Gastroesophageal sphincter (tissue), 4 donors: ENCODE measurements at regions not wholly inside any gene's neighbourhood (a gene's known extent, or its start where the extent isn't known, plus 50 kb on each side); places are given as distances from the start of the nearest gene placed in this dataset.

Experiments
- ATAC-seq: fragments of 150-250 bp; one replicate; pipeline ENCODE4 v1.9.1; 2016; ENCODE audit warnings: mild to moderate bottlenecking, moderate library complexity
- H3K27ac ChIP-seq, 4 donors: fragments of 200-600 bp; sonication (generic) in 3 of 4; 1 replicate in 3 of 4; 2 replicates in 1 of 4; pipeline ENCODE4 v1.5.1; 2016 to 2019
- H3K27me3 ChIP-seq: fragments of 200-600 bp; sonication (generic); one replicate; pipeline ENCODE4 v1.5.1; 2019
- H3K36me3 ChIP-seq, 2 donors: fragments of 200-600 bp; sonication (generic); one replicate each; pipeline ENCODE4 v1.5.1; 2019; ENCODE audit warnings: control low read depth in 1 of 2
- H3K4me1 ChIP-seq, 3 donors: fragments of 200-600 bp; sonication (generic); 1 replicate in 2 of 3; 2 replicates in 1 of 3; pipeline ENCODE4 v1.5.1; 2016 to 2019; ENCODE audit warnings: control low read depth in 2 of 3
- H3K4me3 ChIP-seq, 2 donors: fragments of 200-600 bp; sonication (generic); one replicate each; pipeline ENCODE4 v1.5.1; 2019; ENCODE audit warnings: mild to moderate bottlenecking in 1 of 2, moderate library complexity in 1 of 2
- H3K9me3 ChIP-seq, 3 donors: fragments of 200-600 bp; sonication (generic); one replicate each; pipeline ENCODE4 v1.5.1; 2017 to 2019; ENCODE audit warnings: control low read depth in 2 of 3
- EP300 ChIP-seq: sonication (generic); formaldehyde crosslinking; IDR thresholded peaks from one replicate; pipeline ENCODE4 v1.6.1; 2017; ENCODE audit warnings: antibody characterized with exemption, mild to moderate bottlenecking
- POLR2A ChIP-seq, 2 donors: fragments of 450-650 bp; IDR thresholded peaks; one replicate each; pipeline ENCODE4 v1.6.1; 2017; ENCODE audit warnings: antibody characterized with exemption in 2 of 2, mild to moderate bottlenecking in 2 of 2, moderate library complexity in 1 of 2
- POLR2AphosphoS5 ChIP-seq: sonication (generic); formaldehyde crosslinking; IDR thresholded peaks from one replicate; pipeline ENCODE4 v1.6.1; 2017; ENCODE audit warnings: antibody characterized with exemption
- WGBS, 2 donors: methylation state at CpG; one replicate each; pipeline ENCODE4 v1.1.5; 2018; ENCODE audit warnings: low coverage in 1 of 2; 5-methylcytosine and 5-hydroxymethylcytosine counted together
- TF ChIP-seq, protein P1 (sequence below), 4 experiments: fragments of 200-600 bp in 2 of 4; fragments of 450-650 bp in 2 of 4; sonication (generic) in 1 of 4; IDR thresholded peaks; one replicate each; pipeline ENCODE4 v1.5.1; 2017 to 2019; ENCODE audit warnings: antibody characterized with exemption in 4 of 4, mild to moderate bottlenecking in 2 of 4, moderate library complexity in 2 of 4

GRCh38 chr6:68238097-68238601, 396.9 kb upstream of the ADGRB3 start:
- Histone ChIP-seq H3K27ac (no peak overlapping the region), H3K4me3 (no peak overlapping the region), H3K36me3 (no peaks in the 10 kb centered on the region), H3K9me3 (no peaks in the 10 kb centered on the region), H3K4me1 (no peaks in the 10 kb centered on the region), H3K27me3 (no peaks in the 10 kb centered on the region)
- WGBS, 2 donors, result 36 to 60% methylated on average over 1 of the region's 1 CpG
- no peak for ATAC-seq
- no peak for TF ChIP-seq EP300
- TF ChIP-seq POLR2AphosphoS5, result no peak
- TF ChIP-seq POLR2A (IDR thresholded peaks at IDR 0.05), result no peak
- TF ChIP-seq, protein P1, sequence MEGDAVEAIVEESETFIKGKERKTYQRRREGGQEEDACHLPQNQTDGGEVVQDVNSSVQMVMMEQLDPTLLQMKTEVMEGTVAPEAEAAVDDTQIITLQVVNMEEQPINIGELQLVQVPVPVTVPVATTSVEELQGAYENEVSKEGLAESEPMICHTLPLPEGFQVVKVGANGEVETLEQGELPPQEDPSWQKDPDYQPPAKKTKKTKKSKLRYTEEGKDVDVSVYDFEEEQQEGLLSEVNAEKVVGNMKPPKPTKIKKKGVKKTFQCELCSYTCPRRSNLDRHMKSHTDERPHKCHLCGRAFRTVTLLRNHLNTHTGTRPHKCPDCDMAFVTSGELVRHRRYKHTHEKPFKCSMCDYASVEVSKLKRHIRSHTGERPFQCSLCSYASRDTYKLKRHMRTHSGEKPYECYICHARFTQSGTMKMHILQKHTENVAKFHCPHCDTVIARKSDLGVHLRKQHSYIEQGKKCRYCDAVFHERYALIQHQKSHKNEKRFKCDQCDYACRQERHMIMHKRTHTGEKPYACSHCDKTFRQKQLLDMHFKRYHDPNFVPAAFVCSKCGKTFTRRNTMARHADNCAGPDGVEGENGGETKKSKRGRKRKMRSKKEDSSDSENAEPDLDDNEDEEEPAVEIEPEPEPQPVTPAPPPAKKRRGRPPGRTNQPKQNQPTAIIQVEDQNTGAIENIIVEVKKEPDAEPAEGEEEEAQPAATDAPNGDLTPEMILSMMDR (IDR thresholded peaks at IDR 0.05), result no peak

GRCh38 chr6:68237205-68237604, 397.9 kb upstream of the ADGRB3 start:
- no peak for ATAC-seq
- Histone ChIP-seq H3K27ac (no peak overlapping the region), H3K4me1 (no peaks in the 10 kb centered on the region), H3K9me3 (no peaks in the 10 kb centered on the region), H3K36me3 (no peaks in the 10 kb centered on the region), H3K27me3 (no peaks in the 10 kb centered on the region), H3K4me3 (no peak overlapping the region)
- TF ChIP-seq POLR2AphosphoS5 (no peak), POLR2A (IDR thresholded peaks at IDR 0.05) (no peak), EP300 (no peak)
- TF ChIP-seq, protein P1 (IDR thresholded peaks at IDR 0.05), result no peak
- 73 to 87% methylated on average over 3 to 6 of the region's 6 CpGs for WGBS, 2 donors

DNA sequence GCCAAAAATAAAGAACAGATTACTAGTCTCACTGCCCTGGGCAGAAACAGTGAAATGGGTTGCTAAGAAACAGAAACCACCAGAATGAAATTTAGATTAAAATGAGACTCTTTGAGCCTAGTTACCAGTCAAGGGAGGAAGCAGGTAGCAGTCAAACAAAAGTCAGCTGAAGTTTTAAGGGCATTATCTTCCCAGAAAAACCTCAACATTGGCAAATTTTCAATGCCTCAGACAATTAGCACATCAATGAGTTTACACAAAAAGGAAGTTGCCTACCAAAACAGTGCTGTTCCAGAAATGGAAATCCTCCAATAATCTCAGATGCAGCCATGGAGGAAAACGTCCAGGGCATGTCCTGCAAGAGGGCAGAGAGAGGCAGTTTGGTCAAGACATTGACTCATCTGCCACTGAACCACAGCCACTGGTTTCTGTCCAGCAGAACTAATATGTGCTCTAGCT, 399.7 kb upstream of the ADGRB3 start:
- no peak overlapping the region for H3K27ac ChIP-seq

DNA sequence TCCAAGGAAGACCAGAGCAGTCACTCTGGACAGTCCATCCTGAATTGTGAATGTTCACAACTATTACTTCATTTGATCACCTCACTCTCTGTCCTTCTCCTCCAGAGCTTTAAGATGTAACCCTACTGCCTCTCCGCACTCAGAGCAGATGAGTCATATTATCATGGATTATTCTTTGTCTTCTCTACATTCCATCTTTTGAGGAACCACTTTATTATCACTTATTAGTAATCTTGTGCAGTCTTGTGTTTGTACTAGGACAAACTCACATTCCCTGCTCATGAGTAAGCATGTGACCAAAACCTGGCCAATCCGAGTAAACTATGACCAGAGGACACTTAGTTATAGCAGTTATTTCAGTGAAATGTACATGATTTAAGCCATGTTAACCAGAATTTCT, 401.5 kb upstream of the ADGRB3 start:
- no peak for TF ChIP-seq POLR2A (IDR thresholded peaks at IDR 0.05)
- TF ChIP-seq, protein P1 (IDR thresholded peaks at IDR 0.05), result no peak
- TF ChIP-seq EP300, result no peak
- TF ChIP-seq POLR2AphosphoS5, result no peak
- 41 to 69% methylated on average over 2 of the region's 2 CpGs for WGBS, 2 donors
- ATAC-seq, result no peak

More for the DNA sequence above, 399.7 kb upstream of the ADGRB3 start:
- H3K36me3 ChIP-seq, result no peaks in the 10 kb centered on the region
- no peak for ATAC-seq
- no peak overlapping the region for H3K4me3 ChIP-seq
- H3K27me3 ChIP-seq, result no peaks in the 10 kb centered on the region
- H3K9me3 ChIP-seq, result no peaks in the 10 kb centered on the region
- H3K4me1 ChIP-seq, result no peaks in the 10 kb centered on the region
- WGBS, 2 donors, result 0% methylated on average over 1 of the region's 1 CpG
- TF ChIP-seq POLR2AphosphoS5 (no peak), EP300 (no peak), POLR2A (IDR thresholded peaks at IDR 0.05) (no peak)
- TF ChIP-seq, protein P1 (IDR thresholded peaks at IDR 0.05), result no peak

DNA sequence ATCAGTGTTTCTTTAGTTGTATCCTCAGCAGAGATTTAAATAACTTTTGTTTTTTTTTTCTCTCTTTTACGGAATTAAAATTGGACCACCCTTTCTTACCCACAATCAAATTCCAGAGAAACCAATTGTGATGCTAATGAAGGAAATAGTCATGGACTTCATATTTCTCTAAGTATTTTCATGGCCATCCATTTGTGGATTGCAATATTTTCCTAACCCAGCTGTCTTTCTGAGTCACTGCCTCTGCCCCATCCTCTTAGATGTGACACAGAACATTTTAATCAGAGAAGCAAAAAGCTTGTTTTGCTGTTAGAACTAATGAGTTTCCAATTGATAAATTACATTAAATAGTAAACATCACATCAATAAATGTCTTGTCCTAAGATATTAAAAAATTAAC, 405.5 kb upstream of the ADGRB3 start:
- no peaks in the 10 kb centered on the region for H3K36me3 ChIP-seq
- TF ChIP-seq EP300 (no peak), POLR2A (IDR thresholded peaks at IDR 0.05) (no peak), POLR2AphosphoS5 (no peak)
- TF ChIP-seq, protein P1 (IDR thresholded peaks at IDR 0.05), result no peak
- no peaks in the 10 kb centered on the region for H3K9me3 ChIP-seq
- no peak overlapping the region for H3K27ac ChIP-seq
- no peak for ATAC-seq
- H3K27me3 ChIP-seq, result no peaks in the 10 kb centered on the region
- H3K4me1 ChIP-seq, result no peaks in the 10 kb centered on the region
- WGBS, 2 donors, result 67 to 71% methylated on average over 1 of the region's 1 CpG
- no peak overlapping the region for H3K4me3 ChIP-seq

More for the DNA sequence above, 401.5 kb upstream of the ADGRB3 start:
- no peaks in the 10 kb centered on the region for H3K9me3 ChIP-seq
- no peak overlapping the region for H3K27ac ChIP-seq
- H3K4me3 ChIP-seq, result no peak overlapping the region
- no peaks in the 10 kb centered on the region for H3K36me3 ChIP-seq
- H3K4me1 ChIP-seq, result no peaks in the 10 kb centered on the region
- no peaks in the 10 kb centered on the region for H3K27me3 ChIP-seq
